Spleen (tissue), 7 donors: ENCODE measurements at regions not wholly inside any gene's neighbourhood (a gene's known extent, or its start where the extent isn't known, plus 50 kb on each side); places are given as distances from the start of the nearest gene placed in this dataset.

Source experiments
- POLR2A ChIP-seq, 3 donors: fragments of 450-650 bp; IDR thresholded peaks; one replicate each; pipeline ENCODE4 v1.5.1; 2017; ENCODE audit warnings: antibody characterized with exemption in 3 of 3, mild to moderate bottlenecking in 1 of 3
- POLR2AphosphoS5 ChIP-seq, 3 donors: sonication (generic); formaldehyde crosslinking; IDR thresholded peaks; one replicate each; pipeline ENCODE4 v1.5.1; 2017; ENCODE audit warnings: antibody characterized with exemption in 3 of 3
- TF ChIP-seq, protein P1 (sequence below), 11 experiments: fragments of 200-600 bp in 7 of 11; fragments of 450-650 bp in 4 of 11; sonication (generic) in 4 of 11; IDR thresholded peaks in 8 of 11; conservative IDR thresholded peaks in 3 of 11; 1 replicate in 7 of 11; 2 replicates in 4 of 11; pipeline versions ENCODE4 v1.4.0 to v1.8.0; 2016 to 2021; ENCODE audit warnings: antibody characterized with exemption in 11 of 11, inconsistent platforms in 4 of 11, mild to moderate bottlenecking in 1 of 11
- donor health status: DM: no; HTN: no; CAD: no; lungs with moderate emphysema.
- donor health status: DM: no; HTN: no; CAD: no.
- donor health status: DM: no; HTN: no; CAD: no.

DNA sequence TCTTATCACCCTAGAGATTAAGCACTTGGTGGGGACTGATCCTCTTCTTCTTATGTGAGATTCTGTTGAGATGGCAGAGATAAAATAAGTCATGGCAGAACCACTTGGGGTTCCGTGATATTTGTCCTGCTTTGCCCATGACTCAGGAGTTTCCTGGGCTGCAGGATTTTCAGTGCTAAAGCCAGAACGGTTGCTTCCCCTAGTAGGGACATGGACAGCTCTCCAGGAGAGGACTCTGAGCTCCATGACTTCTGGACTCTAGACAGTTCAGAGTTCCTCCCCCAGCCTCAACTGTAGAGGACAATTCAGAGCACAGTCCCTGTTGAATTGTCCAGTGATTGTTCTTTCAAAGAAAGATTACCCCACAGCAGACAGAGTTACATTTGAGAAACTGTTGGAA, 98.8 kb downstream of the OLFM4 start:
- TF ChIP-seq, protein P1, sequence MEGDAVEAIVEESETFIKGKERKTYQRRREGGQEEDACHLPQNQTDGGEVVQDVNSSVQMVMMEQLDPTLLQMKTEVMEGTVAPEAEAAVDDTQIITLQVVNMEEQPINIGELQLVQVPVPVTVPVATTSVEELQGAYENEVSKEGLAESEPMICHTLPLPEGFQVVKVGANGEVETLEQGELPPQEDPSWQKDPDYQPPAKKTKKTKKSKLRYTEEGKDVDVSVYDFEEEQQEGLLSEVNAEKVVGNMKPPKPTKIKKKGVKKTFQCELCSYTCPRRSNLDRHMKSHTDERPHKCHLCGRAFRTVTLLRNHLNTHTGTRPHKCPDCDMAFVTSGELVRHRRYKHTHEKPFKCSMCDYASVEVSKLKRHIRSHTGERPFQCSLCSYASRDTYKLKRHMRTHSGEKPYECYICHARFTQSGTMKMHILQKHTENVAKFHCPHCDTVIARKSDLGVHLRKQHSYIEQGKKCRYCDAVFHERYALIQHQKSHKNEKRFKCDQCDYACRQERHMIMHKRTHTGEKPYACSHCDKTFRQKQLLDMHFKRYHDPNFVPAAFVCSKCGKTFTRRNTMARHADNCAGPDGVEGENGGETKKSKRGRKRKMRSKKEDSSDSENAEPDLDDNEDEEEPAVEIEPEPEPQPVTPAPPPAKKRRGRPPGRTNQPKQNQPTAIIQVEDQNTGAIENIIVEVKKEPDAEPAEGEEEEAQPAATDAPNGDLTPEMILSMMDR (IDR thresholded peaks at IDR 0.05 in 8 of 11, conservative IDR thresholded peaks at IDR 0.05 in 3 of 11): no peak
- no peak for TF ChIP-seq POLR2AphosphoS5 (IDR thresholded peaks at IDR 0.05)
- TF ChIP-seq POLR2A (IDR thresholded peaks at IDR 0.05): no peak
